Activated CD8-positive, alpha-beta T cell treated with anti-CD3 and anti-CD28 coated beads for 36 hours (primary cell): ENCODE measurements at regions not wholly inside any gene's neighbourhood (a gene's known extent, or its start where the extent isn't known, plus 50 kb on each side); places are given as distances from the start of the nearest gene placed in this dataset.

Source experiments
- ATAC-seq: fragments of 200-7000 bp; cut with Tn5 transposase; one replicate; pipeline ENCODE4 v1.10.0; 2021; ENCODE audit warnings: mild to moderate bottlenecking, moderate library complexity
- CTCF ChIA-PET: fragments of 350-600 bp; sonication (Branson Sonifier 250); formaldehyde crosslinking; loops from one replicate; lab custom pipeline; 2021; ENCODE audit warnings: antibody characterized with exemption; lab: Charles Lee
- POLR2A ChIA-PET: fragments of 350-600 bp; sonication (Branson Sonifier 250); formaldehyde crosslinking; loops from one replicate; lab custom pipeline; 2021; ENCODE audit warnings: antibody characterized with exemption; lab: Charles Lee
- DNase-seq: peaks from one replicate; pipeline ENCODE4 v3.0.0-alpha.2; 2020
- H3K27ac Mint-ChIP-seq: one replicate; pipeline ENCODE4 v1.8.0; 2021; ENCODE audit warnings: mild to moderate bottlenecking, mixed read lengths
- H3K27me3 Mint-ChIP-seq: one replicate; pipeline ENCODE4 v1.8.0; 2021; ENCODE audit warnings: mixed read lengths
- H3K36me3 Mint-ChIP-seq: one replicate; pipeline ENCODE4 v1.8.0; 2021; ENCODE audit warnings: low read depth, mixed read lengths
- H3K4me1 Mint-ChIP-seq: one replicate; pipeline ENCODE4 v1.8.0; 2021; ENCODE audit warnings: low read depth, mixed read lengths
- H3K4me3 Mint-ChIP-seq: one replicate; pipeline ENCODE4 v1.8.0; 2021; ENCODE audit warnings: mild to moderate bottlenecking, moderate library complexity, mixed read lengths
- H3K9me3 Mint-ChIP-seq: one replicate; pipeline ENCODE4 v1.8.0; 2021; ENCODE audit warnings: mixed read lengths
- CTCF ChIP-seq: fragments of 200-600 bp; IDR thresholded peaks from one replicate; pipeline ENCODE4 v1.8.0; 2022; ENCODE audit warnings: antibody characterized with exemption, mild to moderate bottlenecking
- intact Hi-C: fragments of 100-400 bp; cut with micrococcal nuclease; formaldehyde crosslinking; loops from one replicate; pipeline ENCODE4 v1.10.0; 2022

GRCh38 chr5:154118385-154118784 lies 72.1 kb upstream of the GALNT10 start:
- no peak overlapping the region for H3K27ac Mint-ChIP-seq
- ChIA-PET CTCF (no interaction called here), POLR2A (no interaction called here)
- ATAC-seq (no peak), DNase-seq (no peak)
- H3K27me3 Mint-ChIP-seq, result peaks cover 6% of the 10 kb centered on the region
- TF ChIP-seq CTCF, result no peak
- peaks cover 3% of the 10 kb centered on the region for H3K36me3 Mint-ChIP-seq
- no peaks in the 10 kb centered on the region for H3K4me1 Mint-ChIP-seq
- intact Hi-C loops, result no loop called here
- H3K9me3 Mint-ChIP-seq, result peaks cover 2% of the 10 kb centered on the region
- H3K4me3 Mint-ChIP-seq, result no peak overlapping the region

- CTCF ChIA-PET, result no interaction called here
- H3K27me3 Mint-ChIP-seq, result peaks cover 9% of the 10 kb centered on the region
- H3K27ac Mint-ChIP-seq, result no peak overlapping the region
- no peak for TF ChIP-seq CTCF
- intact Hi-C loops, result no loop called here
- peaks cover 5% of the 10 kb centered on the region for H3K9me3 Mint-ChIP-seq
- ATAC-seq, result no peak
- no peak for DNase-seq
- peaks cover 3% of the 10 kb centered on the region for H3K36me3 Mint-ChIP-seq
- H3K4me1 Mint-ChIP-seq, result no peaks in the 10 kb centered on the region
- POLR2A ChIA-PET, result no interaction called here
- H3K4me3 Mint-ChIP-seq, result no peak overlapping the region
These were observed 71.6 kb upstream of the GALNT10 start for GRCh38 chr5:154118893-154119336.

GRCh38 chr5:154129013-154129412 lies 61.5 kb upstream of the GALNT10 start:
- Mint-ChIP-seq H3K27me3 (peaks cover 9% of the 10 kb centered on the region), H3K9me3 (no peaks in the 10 kb centered on the region), H3K4me3 (no peak overlapping the region), H3K36me3 (no peaks in the 10 kb centered on the region), H3K4me1 (no peaks in the 10 kb centered on the region), H3K27ac (no peak overlapping the region)
- ChIA-PET POLR2A (no interaction called here), CTCF (interaction anchor here (1.4 kb wide), 1 partner anchor 28 kb away, joined by 3 read pairs; no protein-coding TSS in a partner anchor)
- DNase-seq, result no peak
- no peak for ATAC-seq
- TF ChIP-seq CTCF, result no peak
- intact Hi-C loops, result no loop called here

- DNase-seq (no peak), ATAC-seq (no peak)
- ChIA-PET CTCF (interaction anchor here (1.3 to 1.4 kb wide), 2 partner anchors 27 to 58 kb away, joined by 3 to 4 read pairs; no protein-coding TSS in a partner anchor), POLR2A (no interaction called here)
- intact Hi-C loops, result no loop called here
- H3K9me3 Mint-ChIP-seq, result no peaks in the 10 kb centered on the region
- H3K36me3 Mint-ChIP-seq, result no peaks in the 10 kb centered on the region
- peaks cover 5% of the 10 kb centered on the region for H3K27me3 Mint-ChIP-seq
- H3K4me1 Mint-ChIP-seq, result no peaks in the 10 kb centered on the region
- no peak overlapping the region for H3K4me3 Mint-ChIP-seq
- no peak overlapping the region for H3K27ac Mint-ChIP-seq
- no peak for TF ChIP-seq CTCF
These were observed 60.6 kb upstream of the GALNT10 start for GRCh38 chr5:154129921-154130320.

- Mint-ChIP-seq H3K4me1 (no peaks in the 10 kb centered on the region), H3K27me3 (peaks cover 3% of the 10 kb centered on the region), H3K9me3 (no peaks in the 10 kb centered on the region), H3K4me3 (no peak overlapping the region), H3K36me3 (no peaks in the 10 kb centered on the region), H3K27ac (no peak overlapping the region)
- ChIA-PET POLR2A (no interaction called here), CTCF (no interaction called here)
- no peak for TF ChIP-seq CTCF
- ATAC-seq, result no peak
- intact Hi-C loops, result no loop called here
- no peak for DNase-seq
These were observed 58.7 kb upstream of the GALNT10 start for GRCh38 chr5:154131817-154132216.
